B cell (primary cell): ENCODE measurements at regions not wholly inside any gene's neighbourhood (a gene's known extent, or its start where the extent isn't known, plus 50 kb on each side); places are given as distances from the start of the nearest gene placed in this dataset.

Experiments used
- EZH2 ChIP-seq: IDR thresholded peaks from 2 replicates; pipeline ENCODE4 v1.6.1; 2012; ENCODE audit warnings: borderline replicate concordance, low read depth, mild to moderate bottlenecking, moderate library complexity, low read length; ENCODE audit not compliant: insufficient read depth, poor library complexity, severe bottlenecking
- TF ChIP-seq, protein P1 (sequence below): fragments of 200-600 bp; IDR thresholded peaks from one replicate; pipeline ENCODE4 v1.8.0; 2022; ENCODE audit warnings: antibody characterized with exemption, mild to moderate bottlenecking

DNA sequence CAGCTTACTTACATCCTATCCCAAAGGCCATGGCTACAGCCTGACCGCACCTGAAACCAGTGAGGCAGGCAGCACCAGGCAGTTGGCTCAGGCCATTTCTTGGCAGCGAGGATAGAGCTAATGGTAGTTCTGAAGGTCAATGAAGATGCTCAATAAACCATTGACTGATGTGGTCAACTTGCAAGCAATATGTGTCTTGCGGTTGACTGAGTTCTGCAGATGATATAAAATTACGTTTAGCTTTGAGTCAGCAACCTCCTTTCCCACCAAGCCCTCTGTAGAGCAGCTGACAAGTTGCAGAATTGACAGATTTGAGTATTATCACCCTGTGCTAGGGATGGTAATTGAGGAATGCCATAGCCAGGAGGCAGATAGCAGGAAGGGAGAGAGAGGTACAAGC, 189.0 kb upstream of the PUM3 start:
- TF ChIP-seq, protein P1, sequence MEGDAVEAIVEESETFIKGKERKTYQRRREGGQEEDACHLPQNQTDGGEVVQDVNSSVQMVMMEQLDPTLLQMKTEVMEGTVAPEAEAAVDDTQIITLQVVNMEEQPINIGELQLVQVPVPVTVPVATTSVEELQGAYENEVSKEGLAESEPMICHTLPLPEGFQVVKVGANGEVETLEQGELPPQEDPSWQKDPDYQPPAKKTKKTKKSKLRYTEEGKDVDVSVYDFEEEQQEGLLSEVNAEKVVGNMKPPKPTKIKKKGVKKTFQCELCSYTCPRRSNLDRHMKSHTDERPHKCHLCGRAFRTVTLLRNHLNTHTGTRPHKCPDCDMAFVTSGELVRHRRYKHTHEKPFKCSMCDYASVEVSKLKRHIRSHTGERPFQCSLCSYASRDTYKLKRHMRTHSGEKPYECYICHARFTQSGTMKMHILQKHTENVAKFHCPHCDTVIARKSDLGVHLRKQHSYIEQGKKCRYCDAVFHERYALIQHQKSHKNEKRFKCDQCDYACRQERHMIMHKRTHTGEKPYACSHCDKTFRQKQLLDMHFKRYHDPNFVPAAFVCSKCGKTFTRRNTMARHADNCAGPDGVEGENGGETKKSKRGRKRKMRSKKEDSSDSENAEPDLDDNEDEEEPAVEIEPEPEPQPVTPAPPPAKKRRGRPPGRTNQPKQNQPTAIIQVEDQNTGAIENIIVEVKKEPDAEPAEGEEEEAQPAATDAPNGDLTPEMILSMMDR: no peak
- no peak for TF ChIP-seq EZH2
